ENCODE measurements at regions not wholly inside any gene's neighbourhood (a gene's known extent, or its start where the extent isn't known, plus 50 kb on each side); places are given as distances from the start of the nearest gene placed in this dataset.

GRCh38 chr4:178414881-178415446 is 972.7 kb upstream of the AGA start:
- no peak overlapping the region for H3K9ac ChIP-seq (ENCODE audit: low read depth, low read length)
- DNase-seq (no peak), ATAC-seq (ENCODE audit: insufficient read depth, low read depth) (no peak)
- no peaks in the 10 kb centered on the region for H3K36me3 ChIP-seq (ENCODE audit: insufficient read depth, low read length)
- no peaks in the 10 kb centered on the region for H4K20me1 ChIP-seq (ENCODE audit: insufficient read depth, low read length)
- no peak for TF ChIP-seq EZH2 (IDR thresholded peaks at IDR 0.05; ENCODE audit: borderline replicate concordance, low read depth, low read length, severe bottlenecking)
- TF ChIP-seq CTCF (IDR thresholded peaks at IDR 0.05; ENCODE audit: borderline replicate concordance, extremely low read depth, low read length, poor library complexity, severe bottlenecking) = no peak
- H3K79me2 ChIP-seq (ENCODE audit: insufficient read depth, low read length) = no peaks in the 10 kb centered on the region
- H3K4me3 ChIP-seq (ENCODE audit: low read depth in 1 of 2, low read length in 2 of 2) = no peak overlapping the region
- no peaks in the 10 kb centered on the region for H3K27me3 ChIP-seq (ENCODE audit: insufficient read depth, low read length, poor library complexity)
- no peak overlapping the region for H2AFZ ChIP-seq (ENCODE audit: low read depth, low read length)
- H3K9me3 ChIP-seq (ENCODE audit: insufficient read depth, low read length, severe bottlenecking) = no peaks in the 10 kb centered on the region
- H3K4me1 ChIP-seq (ENCODE audit: insufficient read depth, low read length) = no peaks in the 10 kb centered on the region
- no peak overlapping the region for H3K4me2 ChIP-seq (ENCODE audit: insufficient read depth, low read length)
- no peak overlapping the region for H3K27ac ChIP-seq (ENCODE audit: low read length)

GRCh38 chr4:178415925-178416324 is 973.7 kb upstream of the AGA start:
- H3K4me3 ChIP-seq (ENCODE audit: low read depth in 1 of 2, low read length in 2 of 2) = no peak overlapping the region
- H3K79me2 ChIP-seq (ENCODE audit: insufficient read depth, low read length) = no peaks in the 10 kb centered on the region
- DNase-seq (no peak), ATAC-seq (ENCODE audit: insufficient read depth, low read depth) (no peak)
- H3K9ac ChIP-seq (ENCODE audit: low read depth, low read length) = no peak overlapping the region
- H3K36me3 ChIP-seq (ENCODE audit: insufficient read depth, low read length) = no peaks in the 10 kb centered on the region
- TF ChIP-seq EZH2 (IDR thresholded peaks at IDR 0.05; ENCODE audit: borderline replicate concordance, low read depth, low read length, severe bottlenecking) (no peak), CTCF (IDR thresholded peaks at IDR 0.05; ENCODE audit: borderline replicate concordance, extremely low read depth, low read length, poor library complexity, severe bottlenecking) (no peak)
- H3K4me2 ChIP-seq (ENCODE audit: insufficient read depth, low read length) = no peak overlapping the region
- no peak overlapping the region for H2AFZ ChIP-seq (ENCODE audit: low read depth, low read length)
- no peaks in the 10 kb centered on the region for H3K27me3 ChIP-seq (ENCODE audit: insufficient read depth, low read length, poor library complexity)
- H3K4me1 ChIP-seq (ENCODE audit: insufficient read depth, low read length) = no peaks in the 10 kb centered on the region
- no peaks in the 10 kb centered on the region for H3K9me3 ChIP-seq (ENCODE audit: insufficient read depth, low read length, severe bottlenecking)
- H4K20me1 ChIP-seq (ENCODE audit: insufficient read depth, low read length) = no peaks in the 10 kb centered on the region
- no peak overlapping the region for H3K27ac ChIP-seq (ENCODE audit: low read length)

GRCh38 chr4:178423366-178423765 is 981.1 kb upstream of the AGA start:
- Histone ChIP-seq H4K20me1 (ENCODE audit: insufficient read depth, low read length) (no peaks in the 10 kb centered on the region), H3K79me2 (ENCODE audit: insufficient read depth, low read length) (no peaks in the 10 kb centered on the region), H3K4me1 (ENCODE audit: insufficient read depth, low read length) (no peaks in the 10 kb centered on the region), H3K4me3 (ENCODE audit: low read depth in 1 of 2, low read length in 2 of 2) (no peak overlapping the region), H3K27me3 (ENCODE audit: insufficient read depth, low read length, poor library complexity) (no peaks in the 10 kb centered on the region), H3K9ac (ENCODE audit: low read depth, low read length) (no peak overlapping the region), H2AFZ (ENCODE audit: low read depth, low read length) (no peak overlapping the region), H3K36me3 (ENCODE audit: insufficient read depth, low read length) (no peaks in the 10 kb centered on the region), H3K4me2 (ENCODE audit: insufficient read depth, low read length) (no peak overlapping the region), H3K27ac (ENCODE audit: low read length) (no peak overlapping the region), H3K9me3 (ENCODE audit: insufficient read depth, low read length, severe bottlenecking) (no peaks in the 10 kb centered on the region)
- DNase-seq = no peak
- no peak for ATAC-seq (ENCODE audit: insufficient read depth, low read depth)
- no peak for TF ChIP-seq EZH2 (IDR thresholded peaks at IDR 0.05; ENCODE audit: borderline replicate concordance, low read depth, low read length, severe bottlenecking)
- no peak for TF ChIP-seq CTCF (IDR thresholded peaks at IDR 0.05; ENCODE audit: borderline replicate concordance, extremely low read depth, low read length, poor library complexity, severe bottlenecking)

GRCh38 chr4:178426871-178427270 is 984.6 kb upstream of the AGA start:
- Histone ChIP-seq H3K4me3 (ENCODE audit: low read depth in 1 of 2, low read length in 2 of 2) (no peak overlapping the region), H3K79me2 (ENCODE audit: insufficient read depth, low read length) (no peaks in the 10 kb centered on the region), H3K4me1 (ENCODE audit: insufficient read depth, low read length) (no peaks in the 10 kb centered on the region), H4K20me1 (ENCODE audit: insufficient read depth, low read length) (no peaks in the 10 kb centered on the region), H3K9ac (ENCODE audit: low read depth, low read length) (no peak overlapping the region), H3K27me3 (ENCODE audit: insufficient read depth, low read length, poor library complexity) (no peaks in the 10 kb centered on the region), H3K27ac (ENCODE audit: low read length) (no peak overlapping the region), H3K36me3 (ENCODE audit: insufficient read depth, low read length) (no peaks in the 10 kb centered on the region), H3K4me2 (ENCODE audit: insufficient read depth, low read length) (no peak overlapping the region), H3K9me3 (ENCODE audit: insufficient read depth, low read length, severe bottlenecking) (no peaks in the 10 kb centered on the region), H2AFZ (ENCODE audit: low read depth, low read length) (no peak overlapping the region)
- no peak for ATAC-seq (ENCODE audit: insufficient read depth, low read depth)
- no peak for DNase-seq
- TF ChIP-seq EZH2 (IDR thresholded peaks at IDR 0.05; ENCODE audit: borderline replicate concordance, low read depth, low read length, severe bottlenecking) = no peak
- TF ChIP-seq CTCF (IDR thresholded peaks at IDR 0.05; ENCODE audit: borderline replicate concordance, extremely low read depth, low read length, poor library complexity, severe bottlenecking) = no peak
